ENCODE measurements at regions not wholly inside any gene's neighbourhood (a gene's known extent, or its start where the extent isn't known, plus 50 kb on each side); places are given as distances from the start of the nearest gene placed in this dataset.

DNA sequence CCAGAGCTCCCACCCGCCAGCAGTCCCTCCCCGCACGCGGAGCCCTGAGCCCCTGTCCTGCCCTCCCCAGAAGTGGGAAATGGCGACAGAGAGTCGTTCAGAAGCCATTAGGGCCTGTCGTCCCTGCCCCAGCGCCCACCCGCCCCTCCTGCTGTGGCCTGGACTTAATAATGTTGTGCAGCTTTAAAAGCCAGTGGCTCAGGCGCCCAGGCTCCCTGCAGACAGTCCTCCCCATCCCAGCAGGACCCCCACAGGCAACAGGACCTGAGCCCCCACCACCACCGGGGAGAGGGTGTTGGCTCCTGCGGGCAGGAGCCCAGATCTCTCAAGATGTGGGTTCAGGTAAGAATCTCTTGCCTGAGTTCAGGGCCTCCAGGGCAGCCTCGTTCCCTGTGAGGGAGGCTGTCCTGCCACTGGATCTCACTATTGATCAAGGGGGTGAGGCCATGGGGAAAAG, 125.3 kb upstream of the RUNX3 start:
- no peak for FAIRE-seq

DNA sequence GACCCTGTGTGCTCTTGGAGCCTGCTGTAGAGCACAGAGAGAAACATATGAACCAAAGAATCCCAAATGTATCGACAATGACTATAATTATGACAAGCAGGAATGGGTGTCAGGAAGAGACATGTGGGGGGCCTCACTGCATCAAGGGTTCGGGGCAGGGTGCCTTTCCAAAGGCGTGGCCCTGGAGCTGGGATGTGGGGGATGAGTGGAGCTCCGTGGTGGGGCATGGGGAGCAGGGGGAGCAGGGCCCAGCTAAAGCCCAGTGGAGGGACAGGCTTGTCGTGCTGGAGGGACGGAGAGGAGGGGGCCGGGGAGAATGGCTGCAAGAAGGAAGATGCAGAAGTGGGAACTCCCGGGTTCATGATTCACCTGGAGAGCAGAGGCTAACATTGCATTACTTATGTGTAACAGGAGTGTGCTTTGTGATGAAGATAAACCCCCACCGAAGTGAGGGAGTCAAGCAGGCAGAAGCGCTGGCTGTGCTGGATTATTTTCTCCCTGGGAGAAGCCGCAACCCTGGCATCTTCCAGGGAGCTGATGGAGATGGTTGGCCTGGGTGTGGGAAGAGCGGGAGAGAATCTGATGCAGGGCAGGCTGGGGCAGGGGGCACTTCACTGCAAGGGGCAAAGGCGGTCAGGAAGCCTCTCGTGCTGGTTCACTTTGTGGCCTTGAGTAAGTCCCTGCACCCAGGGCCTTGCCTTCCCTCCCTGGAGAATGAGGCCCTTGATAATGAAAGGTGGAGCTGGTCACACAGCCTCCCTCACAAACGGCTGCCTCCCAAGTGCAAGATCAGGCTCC, 124.6 kb upstream of the RUNX3 start:
- no peak for FAIRE-seq

DNA sequence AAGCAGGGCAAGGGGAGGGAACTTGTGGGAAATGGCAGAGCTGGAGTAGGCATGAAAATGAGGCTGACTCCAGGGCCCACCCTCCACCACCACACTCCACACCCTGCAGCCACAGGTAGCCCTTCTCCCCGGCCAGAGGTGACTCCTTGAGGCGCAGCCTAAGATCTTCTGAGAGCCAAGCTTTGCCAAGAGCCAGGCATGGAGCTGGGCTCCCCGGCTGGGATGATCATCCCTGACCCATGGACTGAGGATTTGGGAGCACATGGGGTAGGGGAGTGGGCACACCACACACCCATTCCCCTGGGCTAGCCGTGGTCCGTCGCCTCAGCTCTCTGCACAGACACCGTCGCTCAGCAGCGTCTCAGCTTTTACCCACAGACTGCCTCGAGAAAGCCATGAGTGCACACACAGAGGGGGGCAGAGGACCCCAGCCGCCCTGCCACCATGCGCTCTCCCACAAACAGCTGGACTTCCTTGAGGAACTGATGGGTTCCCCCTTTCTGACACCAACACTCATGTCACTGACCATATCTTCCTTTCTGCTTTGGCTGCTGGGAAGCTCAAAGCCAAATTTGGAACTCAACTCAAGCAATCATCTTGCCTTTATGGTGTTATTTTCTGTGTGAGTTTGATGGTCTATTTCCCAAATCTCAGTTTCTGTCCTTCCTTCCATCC, 123.6 kb upstream of the RUNX3 start:
- no peak for FAIRE-seq

DNA sequence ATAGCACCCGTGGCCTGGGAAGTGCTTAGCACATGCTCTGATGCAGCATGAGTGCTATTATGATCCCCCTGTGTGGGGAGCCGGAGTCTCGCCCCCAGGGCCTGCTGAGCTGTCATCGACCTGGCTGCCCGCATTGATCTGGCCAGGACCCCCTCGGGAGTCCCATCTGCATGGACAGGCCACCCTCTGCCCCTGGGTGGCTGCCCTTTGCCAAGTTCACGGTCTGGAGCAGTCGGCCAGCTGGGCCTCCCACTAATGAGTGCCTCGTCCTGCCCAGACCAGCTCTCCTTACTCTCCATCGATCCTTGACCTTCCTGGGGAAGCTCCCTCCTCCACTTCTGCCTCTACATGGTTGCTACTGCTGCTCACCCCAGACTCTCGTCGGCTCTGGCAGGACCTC, 121.8 kb upstream of the RUNX3 start:
- FAIRE-seq, result no peak

DNA sequence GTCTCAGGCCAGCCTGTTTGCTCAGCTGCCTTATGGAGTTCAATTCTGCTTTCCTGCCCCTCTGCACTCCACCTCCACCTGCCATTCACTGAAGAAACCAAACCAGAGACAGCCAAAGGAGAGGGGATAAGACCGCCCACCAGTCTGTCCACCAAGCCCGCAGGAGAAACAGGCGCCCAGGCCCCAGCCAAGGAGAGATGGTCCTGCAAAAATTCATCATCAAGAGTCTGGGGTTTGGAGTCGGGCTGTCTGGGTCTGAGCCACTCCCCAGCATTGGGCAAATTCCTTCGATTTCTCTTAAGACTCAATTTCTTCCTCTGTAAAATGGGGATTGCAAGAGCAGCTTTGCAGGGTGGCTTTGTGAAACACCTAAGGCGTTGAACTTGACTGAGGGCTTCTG, 121.4 kb upstream of the RUNX3 start:
- FAIRE-seq, result no peak

DNA sequence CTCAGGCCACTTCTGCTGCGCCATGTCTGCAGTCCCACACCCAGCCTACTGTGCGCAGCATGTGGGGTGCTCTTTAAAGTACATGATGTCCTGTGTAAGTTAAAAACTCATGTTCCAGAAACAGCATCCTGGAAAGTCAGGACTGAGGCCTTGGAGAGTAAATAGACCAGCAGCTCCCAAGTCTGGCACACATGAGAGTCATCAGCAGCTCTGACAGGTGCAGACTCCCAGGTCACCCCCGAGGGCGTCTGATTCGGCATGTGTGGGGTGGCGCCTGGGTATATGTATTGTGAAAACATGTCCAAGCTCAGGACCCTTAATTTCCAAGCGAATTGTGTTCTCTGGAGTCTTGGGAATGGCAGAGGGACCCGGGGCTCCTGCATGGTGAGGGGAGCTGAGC, 120.1 kb upstream of the RUNX3 start:
- FAIRE-seq, result no peak

DNA sequence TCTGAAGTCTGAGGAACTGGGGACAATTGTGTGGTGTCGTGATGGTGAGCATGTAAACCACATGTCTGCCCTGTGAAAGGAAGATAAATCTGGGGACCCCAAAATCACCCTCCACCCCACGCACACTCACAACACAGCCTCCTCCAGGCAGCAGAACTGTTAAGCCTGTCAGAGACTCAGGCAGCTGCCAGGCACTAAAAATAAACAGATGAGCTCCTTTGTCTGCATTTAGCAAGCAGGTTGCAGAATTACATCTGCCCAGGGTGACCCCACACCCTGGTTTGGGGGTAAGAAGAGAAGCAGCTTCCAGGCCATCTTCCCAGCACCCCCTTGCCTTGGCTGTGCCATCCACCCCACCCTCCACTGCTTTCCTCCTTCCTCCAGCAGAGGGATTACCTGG, 119.1 kb upstream of the RUNX3 start:
- no peak for FAIRE-seq

DNA sequence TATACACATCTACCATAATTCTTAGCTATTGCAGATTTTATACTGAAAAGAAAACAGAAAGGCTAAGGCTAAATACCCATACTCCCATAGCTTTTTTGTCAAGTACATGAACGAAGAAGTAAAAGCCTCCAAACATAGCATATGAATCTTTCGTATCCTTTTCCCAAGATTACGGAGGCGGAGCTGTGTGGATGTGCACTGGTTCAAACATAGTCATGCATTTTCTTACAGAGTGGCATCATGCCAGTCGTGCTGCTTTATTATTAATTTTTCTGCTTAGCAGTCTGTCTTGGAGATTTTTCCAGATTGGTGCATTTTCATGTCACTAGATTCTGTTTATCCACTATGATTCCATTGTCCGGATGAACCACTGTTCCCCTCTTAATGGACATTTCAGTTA, 118.7 kb upstream of the RUNX3 start:
- FAIRE-seq, result no peak

DNA sequence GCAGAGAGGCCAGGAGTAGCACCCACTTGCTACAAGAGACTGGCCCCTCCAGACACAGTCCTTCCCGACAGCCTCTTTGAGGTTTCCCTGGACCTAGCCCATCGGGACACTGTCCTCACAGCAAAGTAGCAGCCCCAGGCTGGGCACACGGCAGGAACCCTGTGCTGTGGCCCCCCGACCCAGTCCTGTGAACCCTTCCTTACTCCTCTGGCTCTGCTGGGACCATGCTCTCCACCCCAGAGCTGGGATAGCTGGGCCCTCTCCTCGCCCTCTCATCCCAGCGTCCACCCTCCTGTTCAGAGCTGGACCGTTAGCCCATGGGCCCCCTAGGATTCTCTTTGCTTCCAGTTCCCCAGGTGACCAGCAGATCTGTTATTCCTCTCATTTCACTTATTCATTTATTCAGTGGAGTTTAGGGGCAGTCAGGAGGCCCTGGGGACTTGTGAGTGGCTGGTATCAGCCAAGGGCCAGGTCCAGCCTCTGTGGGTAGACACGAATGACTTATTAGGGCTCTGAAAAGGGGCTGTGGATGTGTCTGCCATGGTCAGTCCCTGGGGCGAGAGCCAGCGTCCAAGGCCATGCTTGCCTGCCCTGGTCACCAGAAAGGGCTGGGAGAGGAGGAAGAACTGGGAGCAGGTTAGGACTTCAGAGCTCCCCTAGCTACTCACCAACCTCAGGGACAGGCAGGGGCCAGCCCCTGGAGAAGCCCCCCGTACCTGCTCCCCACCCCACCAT, 117.6 kb upstream of the RUNX3 start:
- FAIRE-seq, result no peak

DNA sequence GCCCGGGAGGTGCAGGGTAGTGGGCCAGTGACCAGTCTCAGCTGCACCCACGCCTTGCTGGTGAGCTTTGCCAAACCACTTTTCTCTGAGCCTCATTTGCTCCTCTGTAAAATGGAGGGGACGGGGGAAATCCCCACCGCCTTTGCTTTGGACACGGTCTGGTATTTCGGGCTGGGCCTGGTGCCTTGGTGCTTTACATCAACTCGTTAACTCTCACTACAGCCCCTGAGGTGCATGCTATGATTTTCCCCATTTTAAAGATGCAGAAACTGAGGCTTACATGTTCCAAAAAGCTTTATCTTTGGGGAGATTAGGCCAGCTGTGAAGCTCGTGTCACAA, 116.1 kb upstream of the RUNX3 start:
- no peak for FAIRE-seq

DNA sequence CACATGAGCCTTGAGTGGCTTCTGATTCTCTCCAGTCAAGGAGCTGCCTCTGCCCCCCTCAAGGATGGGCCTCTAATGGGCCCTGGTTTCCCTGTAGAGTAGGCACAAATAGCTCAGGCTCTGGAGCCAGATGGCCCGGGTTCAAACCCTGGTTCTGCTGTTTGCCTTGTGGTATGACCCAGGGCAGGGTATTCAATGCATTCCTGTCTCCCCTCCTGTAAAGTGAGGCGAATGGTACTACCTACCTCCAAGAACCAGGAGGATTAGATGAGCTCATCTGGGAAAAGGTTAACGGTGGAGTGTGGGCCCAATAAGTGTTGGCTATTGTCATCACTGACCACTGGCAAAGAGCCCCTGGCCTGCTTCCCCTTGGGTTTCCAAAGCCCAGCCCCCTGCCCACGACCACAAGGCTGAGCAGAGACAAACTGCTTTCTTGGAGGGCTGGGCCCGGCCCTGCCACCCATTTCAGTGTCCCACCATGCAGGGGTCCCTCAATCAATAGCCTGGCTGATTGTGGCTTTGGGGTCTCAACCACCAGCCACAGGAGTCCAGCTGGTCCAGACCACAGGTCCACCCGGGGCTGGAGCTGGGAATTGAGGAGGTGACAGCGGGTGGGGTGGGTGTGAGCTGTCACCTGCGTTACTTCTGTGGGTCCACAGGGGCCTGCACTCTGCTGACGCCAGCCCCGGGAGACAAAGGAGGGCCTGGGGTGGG, 115.6 kb upstream of the RUNX3 start:
- FAIRE-seq, result no peak

DNA sequence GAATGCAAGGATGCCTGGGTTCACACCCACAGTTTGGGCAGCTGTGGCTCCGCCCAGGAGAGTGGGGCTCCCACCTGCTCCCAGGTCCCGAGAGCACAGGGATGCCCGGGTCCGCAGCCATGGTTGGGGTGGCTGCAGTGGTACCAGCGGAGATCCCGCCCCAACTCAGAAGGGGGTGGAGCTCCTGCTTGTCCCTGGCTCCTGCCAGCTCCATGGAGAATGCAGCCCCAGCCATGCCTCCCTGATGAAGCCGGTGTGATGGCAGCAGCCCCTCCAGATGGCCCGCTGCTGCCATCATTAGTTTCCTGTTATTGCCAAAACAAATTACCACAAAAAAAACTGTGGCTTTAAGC, 113.1 kb upstream of the RUNX3 start:
- no peak for FAIRE-seq

DNA sequence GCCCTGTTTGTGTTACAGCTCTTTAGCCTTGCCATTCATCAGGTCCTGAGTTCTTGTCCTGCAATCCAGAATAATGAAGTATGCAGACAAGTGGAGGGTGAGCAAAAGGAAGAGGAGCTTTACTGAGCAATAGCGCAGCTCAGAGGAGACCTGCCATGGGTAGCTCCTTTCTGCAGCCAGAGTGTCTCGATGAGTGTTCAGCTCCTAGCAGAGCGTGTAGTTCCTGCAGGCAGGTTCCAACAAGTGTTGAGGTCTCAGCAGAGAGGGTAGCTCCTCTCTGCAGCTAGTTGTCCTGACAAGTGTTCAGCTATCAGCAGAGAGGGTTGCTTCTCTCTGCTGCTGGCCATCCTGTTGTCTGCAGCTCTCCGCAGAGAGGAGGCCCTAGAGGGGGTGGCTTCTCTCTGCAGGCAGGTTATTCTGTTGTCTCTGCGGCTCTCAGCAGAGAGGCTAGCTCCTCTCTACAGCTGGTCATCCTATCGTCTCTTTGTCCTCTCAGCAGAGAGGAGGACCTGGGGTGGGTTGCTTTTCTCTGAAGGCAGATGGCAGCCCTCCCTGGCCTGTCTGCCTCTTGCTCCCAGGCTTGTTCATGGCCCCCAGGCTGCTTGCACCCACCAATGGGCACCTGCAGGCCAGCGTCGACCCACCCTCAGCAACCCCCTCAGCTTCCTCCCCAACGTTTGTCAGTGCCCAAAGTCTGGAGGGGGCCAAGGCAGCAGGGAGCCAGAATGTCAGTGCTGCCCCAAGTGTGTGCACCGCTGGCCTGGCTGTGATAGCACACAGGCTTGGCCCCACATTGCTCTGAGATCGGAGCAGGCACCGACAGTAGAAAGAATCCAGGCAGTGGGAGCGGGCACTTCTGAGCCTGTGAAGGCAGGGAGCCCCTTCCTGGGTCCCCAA, 112.5 kb upstream of the RUNX3 start:
- no peak for FAIRE-seq

DNA sequence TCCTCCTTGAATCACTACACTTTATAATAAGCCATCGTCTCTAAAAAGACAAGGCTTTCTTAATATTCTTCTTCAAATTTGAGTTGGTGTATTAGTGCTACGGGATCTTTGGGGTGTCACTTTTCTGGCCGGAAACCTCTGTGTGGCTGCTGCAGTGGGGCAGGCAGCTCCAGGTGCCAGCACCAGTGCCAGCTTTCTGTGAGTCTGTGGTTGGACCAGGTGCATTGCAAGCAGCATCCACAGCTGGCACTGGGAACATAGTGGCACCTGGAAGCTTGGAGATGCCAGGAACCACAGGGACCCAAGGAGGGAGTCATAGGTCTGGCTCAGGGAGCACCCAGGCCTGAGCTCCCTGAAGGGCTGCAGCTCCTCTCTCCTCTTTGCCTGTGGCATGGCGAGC, 111.8 kb upstream of the RUNX3 start:
- no peak for FAIRE-seq

DNA sequence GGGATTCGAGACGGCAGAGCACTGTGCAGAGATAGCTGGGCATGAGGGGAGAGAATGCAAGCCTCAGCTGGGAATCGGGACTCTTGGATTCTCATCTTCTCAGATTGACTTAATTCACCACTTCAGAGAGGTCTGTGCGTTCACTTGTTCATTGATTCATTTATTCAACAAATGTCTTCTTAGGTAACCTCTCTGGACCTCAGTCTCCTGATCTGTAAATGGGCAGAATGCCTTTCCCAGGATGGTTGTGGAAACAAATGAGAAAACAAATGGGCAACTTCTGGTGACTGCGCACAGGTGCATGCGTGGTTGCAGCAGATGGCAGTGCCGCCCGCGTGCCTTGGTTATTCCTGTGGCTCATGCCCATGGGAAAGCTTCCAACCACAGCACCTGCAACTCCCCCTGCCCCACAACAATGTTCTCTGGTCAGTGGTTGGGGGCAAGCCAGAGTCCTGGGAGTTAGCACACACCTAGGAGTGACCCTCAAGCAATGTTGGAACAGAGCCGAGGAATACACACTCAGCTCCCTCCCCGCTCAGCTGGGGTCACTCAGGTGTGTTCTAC, 110.1 kb upstream of the RUNX3 start:
- no peak for FAIRE-seq

DNA sequence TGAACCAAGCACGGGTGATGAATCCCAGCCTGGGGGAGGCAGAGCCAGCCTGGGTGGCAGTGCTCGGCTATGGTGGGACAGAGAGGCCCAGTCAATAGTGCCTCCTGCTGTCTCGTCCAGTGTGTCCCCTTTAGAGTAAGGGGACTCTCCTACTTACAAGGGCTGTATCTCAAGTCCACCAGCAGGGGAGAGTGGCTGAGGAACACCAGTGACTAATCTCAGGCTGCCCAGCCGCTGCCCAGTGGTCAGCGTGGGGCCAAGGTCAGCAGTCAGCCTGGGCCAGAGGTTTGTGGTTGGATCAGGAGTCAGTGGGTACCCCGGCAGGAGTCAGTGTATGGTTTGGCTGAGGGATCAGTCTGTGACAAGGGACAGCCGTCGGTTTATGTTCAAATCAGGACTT, 109.2 kb upstream of the RUNX3 start:
- no peak for FAIRE-seq

DNA sequence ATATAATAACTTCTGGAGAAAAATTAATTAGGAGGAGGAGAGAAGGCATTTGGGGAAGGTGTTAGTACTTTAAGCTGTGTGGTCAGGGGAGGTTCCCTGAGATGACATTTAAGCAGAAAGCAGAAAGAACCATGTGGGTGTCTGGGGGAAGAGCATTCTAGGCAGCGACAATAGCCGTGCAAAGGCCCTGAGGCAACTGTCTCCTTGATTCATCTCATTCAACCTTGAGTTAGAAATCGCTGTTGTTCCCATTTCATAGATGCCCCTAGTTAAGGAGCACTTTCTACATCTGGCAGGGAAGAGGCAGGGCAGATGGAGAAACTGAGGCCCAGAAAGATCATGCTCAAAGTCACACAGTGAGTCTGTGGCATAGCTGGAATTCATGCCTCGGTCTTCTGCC, 108.6 kb upstream of the RUNX3 start:
- no peak for FAIRE-seq

DNA sequence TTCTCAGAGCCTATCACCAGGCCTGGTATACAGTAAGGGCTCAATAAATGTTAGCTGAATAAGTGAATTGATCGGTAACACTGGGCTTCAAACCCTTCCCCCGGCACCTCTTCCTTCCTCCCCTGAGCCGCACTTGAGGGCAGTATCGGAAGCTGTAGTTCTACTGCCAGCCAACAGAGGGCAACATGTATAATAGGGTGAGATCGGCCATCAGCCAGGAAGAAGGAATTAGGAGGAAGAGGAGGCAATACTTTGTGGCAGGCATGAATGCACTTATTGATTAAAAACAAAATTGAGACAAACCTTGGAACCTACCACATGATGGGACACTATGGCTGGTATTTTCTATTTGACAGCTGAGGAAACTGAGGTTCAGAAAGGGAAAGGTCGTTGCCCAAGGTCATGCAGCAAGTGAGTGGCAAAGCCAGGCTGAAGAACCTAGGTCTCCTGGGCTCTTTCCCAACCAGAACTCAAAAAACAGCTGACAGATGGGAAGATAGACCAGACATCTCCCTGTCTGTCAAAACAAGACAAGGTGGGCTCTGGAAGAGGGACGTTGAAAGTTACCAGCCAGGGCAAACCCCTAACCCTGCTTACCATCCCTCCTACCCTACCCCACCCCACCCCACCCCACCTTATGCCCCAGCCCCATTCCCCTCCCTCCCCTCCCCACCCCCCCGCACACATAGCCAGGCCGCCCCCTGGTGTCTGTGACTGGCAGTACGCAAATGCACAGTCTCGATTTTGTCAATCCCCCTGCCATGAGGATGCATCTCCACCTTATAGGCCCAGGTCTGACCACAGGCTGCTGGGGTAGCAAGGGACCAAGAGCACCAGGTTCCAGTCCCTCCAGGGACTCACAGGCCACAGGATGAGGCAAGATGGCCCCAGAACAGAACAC, 107.3 kb upstream of the RUNX3 start:
- no peak for FAIRE-seq

DNA sequence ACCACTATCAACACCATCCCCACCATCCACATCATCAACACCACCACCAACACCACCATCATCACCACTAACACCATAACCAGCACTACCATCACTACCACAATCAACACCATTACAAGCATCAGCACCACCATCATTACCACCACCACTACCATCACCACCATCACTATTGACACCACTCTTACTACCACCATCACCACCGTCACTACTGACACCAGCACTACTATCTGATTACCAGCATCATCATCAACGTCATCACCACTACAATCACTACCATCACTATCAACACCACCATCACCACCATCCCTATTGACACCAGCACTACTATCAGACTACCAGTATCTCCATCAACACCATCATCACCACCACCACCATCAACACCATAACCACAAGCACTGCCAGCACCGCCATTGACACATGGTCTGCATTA, 106.1 kb upstream of the RUNX3 start:
- FAIRE-seq, result no peak

DNA sequence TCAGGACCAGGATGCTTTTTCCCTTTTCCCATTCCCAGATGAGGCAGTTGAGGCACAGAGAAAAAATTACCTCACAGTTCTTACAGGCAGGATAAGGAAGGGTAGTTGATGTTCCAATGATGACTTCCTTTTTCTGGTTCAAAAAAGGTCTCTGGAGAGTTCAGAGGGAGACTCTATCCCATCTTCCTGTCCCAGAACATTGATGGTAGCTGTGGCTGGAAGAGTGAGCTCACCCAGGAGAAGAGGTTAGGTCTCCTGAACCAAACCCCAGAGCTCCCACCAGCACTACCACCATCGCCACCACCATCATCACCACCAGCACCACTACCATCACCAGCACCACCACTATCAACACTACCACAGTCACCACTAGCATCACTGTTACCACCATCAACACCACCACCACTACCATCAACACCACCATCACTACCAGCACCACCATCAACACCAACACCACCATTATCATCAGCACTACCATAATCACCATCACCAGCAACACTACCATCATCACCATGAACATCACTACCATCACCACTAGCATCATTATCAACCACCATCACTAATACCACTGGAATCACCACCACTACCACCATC, 105.5 kb upstream of the RUNX3 start:
- FAIRE-seq, result no peak

All from A204.1 (cell line).